ENCODE measurements at regions not wholly inside any gene's neighbourhood (a gene's known extent, or its start where the extent isn't known, plus 50 kb on each side); places are given as distances from the start of the nearest gene placed in this dataset.

DNA sequence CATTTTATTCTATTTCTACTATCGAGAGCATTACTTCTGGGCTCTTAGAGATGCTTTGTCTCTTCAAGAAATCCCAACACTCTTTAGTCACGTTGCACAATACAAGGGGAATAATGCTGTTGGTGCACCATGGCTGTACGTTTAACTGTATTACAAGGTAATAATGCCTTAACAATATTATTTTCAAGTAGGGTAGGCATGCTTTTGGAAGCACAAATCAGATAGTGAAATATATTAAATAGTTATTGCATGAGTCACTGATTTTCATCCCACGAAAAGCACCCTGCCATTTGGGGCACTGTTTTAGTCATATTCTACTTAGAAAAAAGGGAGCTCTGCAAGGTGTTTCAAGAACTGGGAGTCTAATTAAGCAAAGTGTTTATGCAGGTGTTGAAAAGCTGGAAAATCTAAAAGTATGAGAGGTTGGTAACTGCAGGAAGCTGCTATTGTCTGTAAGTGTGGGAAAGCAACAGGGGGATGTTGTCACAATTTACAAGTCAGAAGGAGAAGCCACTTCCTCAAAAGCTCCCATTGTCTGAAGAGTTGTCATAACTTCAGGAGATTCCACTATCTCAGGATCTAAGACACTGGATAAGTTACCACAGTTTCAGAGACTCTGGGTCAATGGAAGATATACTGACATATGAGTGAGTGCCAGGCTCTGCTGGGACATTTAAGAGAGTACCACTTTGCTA, 218.2 kb downstream of the JRKL start:
- FAIRE-seq = no peak
- POLR2A ChIA-PET = no interaction called here
- Histone ChIP-seq H3K36me3 (ENCODE audit: control insufficient read depth in 2 of 2, extremely low read depth in 1 of 2, insufficient read depth in 2 of 2, low read length in 2 of 2) (no peaks in the 10 kb centered on the region), H3K27me3 (ENCODE audit: control insufficient read depth in 2 of 2, insufficient read depth in 2 of 2, low read length in 2 of 2) (no peaks in the 10 kb centered on the region), H3K4me1 (ENCODE audit: control insufficient read depth, extremely low read depth, insufficient read depth, low read length) (no peaks in the 10 kb centered on the region), H3K9me1 (replicated peaks; ENCODE audit: control insufficient read depth, extremely low read depth, insufficient read depth, low read length) (no peaks in the 10 kb centered on the region), H4K20me1 (replicated peaks; ENCODE audit: control insufficient read depth, extremely low read depth, insufficient read depth, low read length) (no peaks in the 10 kb centered on the region), H3K79me2 (ENCODE audit: control insufficient read depth, insufficient read depth, low read length) (no peaks in the 10 kb centered on the region), H3K9me3 (replicated peaks; ENCODE audit: control insufficient read depth, insufficient read depth, low read length) (no peaks in the 10 kb centered on the region), H3K4me3 (replicated peaks in 1 of 3; ENCODE audit: insufficient read depth in 1 of 3, low read depth in 1 of 3, low read length in 3 of 3) (no peak overlapping the region), H3K4me2 (ENCODE audit: insufficient read depth, low read length) (no peak overlapping the region), H3K27ac (ENCODE audit: insufficient read depth, low read depth, low read length) (no peak overlapping the region), H2AFZ (ENCODE audit: low read depth, low read length) (no peak overlapping the region), H3K9ac (replicated peaks; ENCODE audit: extremely low read depth, insufficient read depth, low read length) (no peak overlapping the region)
- dilution Hi-C loops (cut with MboI; ENCODE audit: extremely low pct_ligation_motif_present, low sequenced_read_pairs) (no loop called here), intact Hi-C loops (cut with micrococcal nuclease) (no loop called here)
- no TSS peak for BruUV-seq (replicated peaks)
- TF ChIP-seq FOS (IDR thresholded peaks at IDR 0.05; ENCODE audit: borderline replicate concordance, insufficient read depth, low read length) (no peak), POLR2AphosphoS5 (IDR thresholded peaks at IDR 0.05; ENCODE audit: insufficient read depth, low read depth, low read length) (no peak), MAX (IDR thresholded peaks at IDR 0.05; ENCODE audit: insufficient read depth, insufficient read length) (no peak), MYC (IDR thresholded peaks at IDR 0.05; ENCODE audit: low read depth, low read length) (no peak), POLR2A (IDR thresholded peaks at IDR 0.05; ENCODE audit: low read depth, low read length) (no peak), JUN (IDR thresholded peaks at IDR 0.05; ENCODE audit: borderline replicate concordance, insufficient read depth, insufficient read length, low read depth) (no peak), CTCF (IDR thresholded peaks at IDR 0.05; ENCODE audit: extremely low read depth in 1 of 2, insufficient read depth in 1 of 2, low read depth in 1 of 2, low read length in 2 of 2) (no peak), EZH2 (IDR thresholded peaks at IDR 0.05; ENCODE audit: borderline replicate concordance, low read depth, low read length, severe bottlenecking) (no peak), GATA2 (IDR thresholded peaks at IDR 0.05; ENCODE audit: insufficient read depth, insufficient read length, low read depth, low read length) (no peak)
- no peak for DNase-seq (ENCODE audit: low read depth, low spot score)
- CTCF ChIA-PET = no interaction called here

Data from endothelial cell of umbilical vein (primary cell).